T-helper 17 cell (primary cell): ENCODE measurements at regions not wholly inside any gene's neighbourhood (a gene's known extent, or its start where the extent isn't known, plus 50 kb on each side); places are given as distances from the start of the nearest gene placed in this dataset.
A peak's percentile ranks its signal among the peaks of the same experiment; 100 is the strongest.
"Not testable (repeated sequence)": the region's sequence is repeated elsewhere in the genome, so short reads cannot be mapped to it uniquely, and the experiment has no call there.

Experiments
- ATAC-seq: fragments of 150-1000 bp; cut with Tn5 transposase; 2 replicates; pipeline ENCODE4 v1.10.0; 2021; ENCODE audit warnings: mild to moderate bottlenecking, moderate library complexity
- DNase-seq, 3 donors: peaks; one replicate each; pipeline versions ENCODE4 v3.0.0 to v3.0.0-alpha.2; 2020 to 2021
- H3K9me3 ChIP-seq: one replicate; pipeline ENCODE4 v1.7.0; 2013; ENCODE audit warnings: low read length, mild to moderate bottlenecking; ENCODE audit not compliant: control insufficient read depth, poor library complexity, severe bottlenecking
- H3K27ac Mint-ChIP-seq: one replicate; pipeline ENCODE4 v1.8.0; 2022; ENCODE audit warnings: mild to moderate bottlenecking, moderate library complexity, mixed read lengths
- H3K27me3 Mint-ChIP-seq: one replicate; pipeline ENCODE4 v1.8.0; 2022; ENCODE audit warnings: mixed read lengths
- H3K36me3 Mint-ChIP-seq: one replicate; pipeline ENCODE4 v1.8.0; 2022; ENCODE audit warnings: low read depth, mixed read lengths
- H3K4me1 Mint-ChIP-seq: one replicate; pipeline ENCODE4 v1.8.0; 2022; ENCODE audit warnings: mild to moderate bottlenecking, mixed read lengths
- H3K4me3 Mint-ChIP-seq: one replicate; pipeline ENCODE4 v1.8.0; 2022; ENCODE audit warnings: mild to moderate bottlenecking, moderate library complexity, mixed read lengths

DNA sequence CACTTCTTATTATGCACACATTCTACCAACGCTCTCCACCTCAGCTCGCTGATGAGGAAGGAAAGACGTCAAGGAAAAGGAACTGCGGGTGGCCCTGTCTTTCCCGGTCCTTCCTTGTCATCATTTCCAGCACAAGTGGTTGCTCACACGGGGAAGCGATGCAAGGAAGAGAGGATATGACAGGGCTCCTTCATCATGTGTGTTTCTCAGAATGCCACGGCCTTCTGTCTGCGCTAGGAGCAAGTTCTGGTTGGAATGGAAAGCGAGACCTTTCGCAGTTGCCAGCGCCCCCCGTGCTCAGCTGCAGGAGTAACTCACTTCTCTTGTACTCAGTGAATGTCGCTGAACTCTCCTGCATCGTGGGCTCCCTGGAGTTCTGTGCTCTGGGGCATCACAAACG, 191.8 kb upstream of the GLI2 start:
- H3K9me3 ChIP-seq, result no peaks in the 10 kb centered on the region
- DNase-seq (no peak), ATAC-seq (no peak)
- H3K36me3 Mint-ChIP-seq, result no peaks in the 10 kb centered on the region
- no peaks in the 10 kb centered on the region for H3K4me1 Mint-ChIP-seq
- no peak overlapping the region for H3K4me3 Mint-ChIP-seq
- peaks cover 28% of the 10 kb centered on the region for H3K27me3 Mint-ChIP-seq
- peak overlapping the region; percentile 1 for H3K27ac Mint-ChIP-seq

DNA sequence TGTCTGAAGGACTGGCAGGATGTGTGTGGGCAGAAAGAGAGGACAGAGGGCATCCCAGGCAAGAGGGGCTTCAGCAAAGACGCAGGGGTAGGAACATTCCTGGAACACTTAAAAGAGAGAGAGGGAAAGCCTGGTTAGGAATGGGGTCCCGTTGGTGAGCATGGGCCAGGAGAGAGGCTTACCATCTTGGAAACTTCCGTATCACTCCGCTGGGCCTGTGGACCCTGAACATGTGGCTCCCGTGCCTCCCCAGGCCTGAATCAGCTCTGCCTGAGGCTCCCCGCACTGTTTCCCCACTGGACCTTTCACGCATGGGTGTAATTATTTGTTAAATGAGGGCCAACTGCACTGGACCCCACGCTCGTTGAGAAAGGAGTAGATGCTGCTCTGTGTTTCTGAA, 191.1 kb upstream of the GLI2 start:
- H3K27ac Mint-ChIP-seq, result peak overlapping the region; percentile 1
- no peaks in the 10 kb centered on the region for H3K4me1 Mint-ChIP-seq
- peaks cover 28% of the 10 kb centered on the region for H3K27me3 Mint-ChIP-seq
- H3K4me3 Mint-ChIP-seq, result no peak overlapping the region
- DNase-seq, result no peak
- no peaks in the 10 kb centered on the region for H3K36me3 Mint-ChIP-seq
- H3K9me3 ChIP-seq, result no peaks in the 10 kb centered on the region
- ATAC-seq, result no peak

DNA sequence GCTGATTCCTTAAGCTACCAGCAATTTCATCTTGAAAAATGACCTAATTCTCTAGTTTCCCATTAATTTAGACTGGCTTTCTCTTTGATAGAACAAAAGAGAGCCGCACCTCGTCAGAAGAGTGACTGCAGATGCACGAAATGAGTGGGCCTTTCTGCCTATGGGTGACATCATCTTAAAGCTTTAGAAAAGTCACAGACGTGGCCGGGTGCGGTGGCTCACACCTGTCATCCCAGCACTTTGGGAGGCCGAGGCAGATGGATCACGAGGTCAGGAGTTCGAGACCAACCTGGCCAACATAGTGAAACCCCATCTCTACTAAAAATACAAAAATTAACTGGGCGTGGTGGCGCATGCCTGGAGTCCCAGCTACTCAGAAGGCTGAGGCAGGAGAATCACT, 190.7 kb upstream of the GLI2 start:
- not testable (repeated sequence) for H3K36me3 Mint-ChIP-seq, DNase-seq, H3K27ac Mint-ChIP-seq, H3K9me3 ChIP-seq, ATAC-seq, H3K4me3 Mint-ChIP-seq, H3K4me1 Mint-ChIP-seq
- H3K27me3 Mint-ChIP-seq, result peaks cover 28% of the 10 kb centered on the region

DNA sequence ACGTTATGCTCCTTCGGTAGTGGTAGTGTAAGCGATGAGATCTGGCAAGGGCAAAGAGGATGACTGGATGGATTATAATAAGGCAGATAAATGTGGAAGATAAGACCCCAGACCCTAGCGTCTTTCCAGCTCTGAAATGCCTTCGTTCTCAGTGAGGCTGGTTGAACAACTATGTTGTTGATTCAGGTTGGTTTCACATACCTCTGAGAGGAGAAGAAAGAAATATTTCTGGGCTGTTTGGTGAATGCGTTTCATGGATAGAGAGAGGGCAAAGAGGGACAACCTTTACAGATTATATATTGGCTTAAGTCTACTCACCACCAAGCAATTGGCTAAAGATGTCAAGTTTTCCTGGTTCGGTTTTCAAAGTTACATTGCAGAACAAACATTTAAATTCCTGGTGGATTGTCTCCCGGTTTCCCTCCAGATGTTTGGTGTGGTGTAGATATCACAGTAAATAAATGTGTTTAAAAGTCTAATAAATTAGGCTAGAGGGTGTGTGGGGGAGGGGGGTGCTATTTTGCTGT, 190.1 kb upstream of the GLI2 start:
- Mint-ChIP-seq H3K27ac (no peak overlapping the region), H3K4me3 (no peak overlapping the region), H3K27me3 (peaks cover 28% of the 10 kb centered on the region), H3K4me1 (no peaks in the 10 kb centered on the region), H3K36me3 (no peaks in the 10 kb centered on the region)
- ATAC-seq, result no peak
- no peak for DNase-seq
- no peaks in the 10 kb centered on the region for H3K9me3 ChIP-seq

DNA sequence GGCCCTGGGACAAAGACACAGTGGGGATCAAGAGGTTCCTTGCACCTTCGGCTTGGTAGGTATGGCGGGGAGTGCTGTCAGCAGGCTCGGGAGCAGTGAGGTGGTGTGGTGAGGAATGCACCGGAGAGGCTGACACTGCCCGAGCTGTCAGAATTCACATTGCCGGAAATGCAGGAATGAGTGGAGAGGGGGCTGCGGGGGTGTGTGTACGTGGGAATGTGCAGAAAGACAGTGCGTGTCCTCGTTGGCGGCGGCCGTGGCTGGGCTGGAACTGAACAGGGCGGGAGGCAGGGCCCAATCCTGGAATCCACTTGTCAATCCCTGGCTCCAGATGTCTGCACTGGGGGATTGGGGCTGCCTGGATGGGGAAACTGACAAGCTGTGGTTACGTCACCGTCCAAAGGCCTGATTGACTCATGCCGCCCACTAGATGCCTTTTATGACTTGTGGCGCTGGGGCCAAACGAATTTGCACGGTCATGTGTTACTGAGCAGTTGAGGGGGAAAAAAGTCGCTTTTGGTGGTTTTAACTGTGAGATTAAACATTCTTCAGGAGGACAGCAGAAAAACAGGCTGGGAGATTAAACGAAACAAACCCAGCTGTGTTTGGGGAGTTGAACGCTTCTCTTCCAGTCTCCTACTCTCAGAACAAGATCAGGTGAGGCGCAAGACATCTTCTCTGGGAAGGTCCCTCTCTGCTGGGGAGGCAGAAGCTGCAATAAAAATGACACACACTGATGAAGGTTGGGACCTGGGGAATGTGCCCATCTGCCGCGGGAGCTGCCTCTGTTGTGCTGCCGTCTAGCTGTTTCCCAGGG, 189.4 kb upstream of the GLI2 start:
- no peak overlapping the region for H3K4me3 Mint-ChIP-seq
- no peaks in the 10 kb centered on the region for H3K36me3 Mint-ChIP-seq
- DNase-seq (no peak), ATAC-seq (no peak)
- H3K27me3 Mint-ChIP-seq, result peaks cover 34% of the 10 kb centered on the region
- H3K9me3 ChIP-seq, result no peaks in the 10 kb centered on the region
- no peaks in the 10 kb centered on the region for H3K4me1 Mint-ChIP-seq
- H3K27ac Mint-ChIP-seq, result no peak overlapping the region

DNA sequence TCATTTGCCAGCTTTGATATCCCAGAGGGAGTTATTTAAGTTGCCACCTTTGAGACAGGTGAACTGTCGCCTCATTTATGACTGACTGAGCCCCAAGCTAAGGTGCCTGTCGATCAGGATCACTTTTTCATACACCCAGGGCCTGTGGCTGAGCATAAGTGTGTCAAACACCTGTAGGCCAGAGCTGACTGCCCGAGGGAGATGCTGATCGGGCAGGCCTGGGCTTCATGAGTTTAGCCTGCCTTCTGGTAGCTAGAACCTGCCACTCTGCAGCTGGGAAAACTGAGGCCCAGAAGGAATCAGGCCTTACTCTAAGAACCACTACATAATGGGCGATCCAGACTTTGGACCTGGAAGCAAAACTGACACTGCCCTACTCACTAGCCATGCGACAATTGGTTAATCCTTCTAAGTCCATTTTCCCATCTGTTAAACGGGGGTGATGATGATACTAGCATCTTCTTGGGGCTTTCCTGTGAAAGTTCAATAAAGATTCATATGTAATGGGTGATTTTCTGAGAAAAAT, 188.7 kb upstream of the GLI2 start:
- H3K27me3 Mint-ChIP-seq, result peaks cover 35% of the 10 kb centered on the region
- H3K27ac Mint-ChIP-seq, result no peak overlapping the region
- no peaks in the 10 kb centered on the region for H3K36me3 Mint-ChIP-seq
- no peak for DNase-seq
- no peaks in the 10 kb centered on the region for H3K4me1 Mint-ChIP-seq
- H3K9me3 ChIP-seq, result no peaks in the 10 kb centered on the region
- no peak for ATAC-seq
- H3K4me3 Mint-ChIP-seq, result no peak overlapping the region

DNA sequence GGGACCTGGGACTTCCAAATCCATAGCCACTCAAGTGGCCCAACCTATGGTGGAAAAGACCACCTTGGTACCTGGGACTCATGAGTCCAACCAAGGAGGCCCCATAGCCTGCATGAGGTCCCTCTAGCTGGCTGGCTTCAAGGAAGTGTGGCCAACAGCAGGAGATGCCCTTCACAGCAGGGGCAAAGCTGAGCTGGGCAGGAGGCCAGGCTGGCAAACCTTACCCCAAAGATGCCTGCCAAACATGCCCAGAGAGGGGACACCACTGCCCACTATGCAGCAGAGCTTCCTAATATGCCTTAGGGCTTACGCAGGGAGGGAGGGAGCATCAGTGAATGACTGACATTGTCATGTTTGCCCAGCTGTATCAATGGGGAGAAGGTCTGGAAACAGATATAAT, 188.0 kb upstream of the GLI2 start:
- no peak overlapping the region for H3K4me3 Mint-ChIP-seq
- H3K27ac Mint-ChIP-seq, result no peak overlapping the region
- H3K9me3 ChIP-seq, result no peaks in the 10 kb centered on the region
- no peaks in the 10 kb centered on the region for H3K36me3 Mint-ChIP-seq
- DNase-seq, result no peak
- no peak for ATAC-seq
- H3K27me3 Mint-ChIP-seq, result peaks cover 39% of the 10 kb centered on the region
- H3K4me1 Mint-ChIP-seq, result no peaks in the 10 kb centered on the region

DNA sequence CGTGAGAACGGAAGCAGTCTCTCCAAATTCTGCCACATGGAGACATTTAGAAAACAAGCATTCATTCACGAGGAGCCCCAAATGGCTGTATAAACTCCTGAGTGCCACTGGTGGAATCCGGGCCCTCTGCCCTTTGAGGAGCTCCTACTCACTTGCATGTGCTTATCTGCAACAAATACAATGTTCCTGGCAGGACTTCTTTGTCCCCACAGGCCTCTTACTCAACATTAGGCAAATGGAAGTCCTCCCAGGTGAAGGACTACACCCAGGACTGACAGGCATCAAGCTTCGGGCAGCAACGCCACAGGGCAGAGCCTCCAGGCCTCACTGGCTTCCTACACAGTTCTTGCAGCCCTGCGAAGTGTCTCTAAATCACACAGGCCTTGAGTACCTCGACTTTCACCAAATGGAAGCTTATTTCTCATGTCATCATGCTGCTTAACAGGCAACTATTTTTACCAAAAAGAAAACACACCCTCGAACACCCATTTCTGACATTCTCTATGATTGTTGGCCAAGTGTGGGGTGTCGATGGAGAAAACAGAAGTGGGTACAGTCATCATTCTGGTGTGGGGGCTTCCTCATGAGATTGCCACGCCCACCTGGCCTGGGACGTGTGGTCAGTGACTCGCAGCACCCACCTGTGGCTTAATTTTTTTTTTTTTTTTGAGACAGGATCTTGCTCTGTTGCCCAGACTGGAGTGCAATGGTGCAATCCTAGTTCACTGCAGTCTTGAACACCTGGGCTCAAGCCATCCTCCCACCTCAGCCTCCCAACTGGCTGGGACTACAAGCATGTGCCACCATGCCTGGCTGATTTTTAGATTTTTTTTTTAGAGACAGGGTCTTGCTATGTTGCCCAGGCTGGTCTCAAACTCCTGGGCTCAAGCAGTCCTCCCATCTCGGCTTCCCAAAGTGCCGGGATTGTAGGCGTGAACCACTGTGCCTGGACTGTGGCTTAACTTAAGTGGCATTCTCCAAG, 186.8 kb upstream of the GLI2 start:
- no peak for ATAC-seq
- no peak overlapping the region for H3K4me3 Mint-ChIP-seq
- no peak overlapping the region for H3K27ac Mint-ChIP-seq
- H3K36me3 Mint-ChIP-seq, result no peaks in the 10 kb centered on the region
- no peaks in the 10 kb centered on the region for H3K4me1 Mint-ChIP-seq
- no peak for DNase-seq
- H3K27me3 Mint-ChIP-seq, result peaks cover 42% of the 10 kb centered on the region
- H3K9me3 ChIP-seq, result no peaks in the 10 kb centered on the region

DNA sequence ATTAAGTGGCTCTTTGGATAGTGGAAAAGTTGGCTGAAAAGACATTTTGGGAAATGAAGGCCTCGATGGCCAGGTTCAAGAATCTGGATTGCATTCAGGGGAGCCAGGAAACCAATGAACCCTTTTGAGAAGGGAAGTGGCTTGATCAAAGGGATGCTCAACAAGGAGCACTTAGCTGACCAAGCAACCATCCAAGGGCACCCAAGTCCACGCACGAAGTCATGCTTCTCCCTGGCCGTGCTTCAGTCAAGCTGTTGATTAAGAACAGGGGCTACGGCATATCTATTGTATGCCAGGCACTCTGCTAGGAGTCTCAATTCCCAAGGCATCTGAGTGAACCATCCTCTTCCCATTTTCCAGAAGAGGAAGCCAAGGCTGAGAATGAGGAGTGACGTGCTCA, 185.8 kb upstream of the GLI2 start:
- Mint-ChIP-seq H3K27me3 (peaks cover 41% of the 10 kb centered on the region), H3K4me3 (no peak overlapping the region), H3K4me1 (peaks cover 2% of the 10 kb centered on the region), H3K27ac (no peak overlapping the region), H3K36me3 (peaks cover 3% of the 10 kb centered on the region)
- H3K9me3 ChIP-seq, result no peaks in the 10 kb centered on the region
- DNase-seq (no peak), ATAC-seq (no peak)

DNA sequence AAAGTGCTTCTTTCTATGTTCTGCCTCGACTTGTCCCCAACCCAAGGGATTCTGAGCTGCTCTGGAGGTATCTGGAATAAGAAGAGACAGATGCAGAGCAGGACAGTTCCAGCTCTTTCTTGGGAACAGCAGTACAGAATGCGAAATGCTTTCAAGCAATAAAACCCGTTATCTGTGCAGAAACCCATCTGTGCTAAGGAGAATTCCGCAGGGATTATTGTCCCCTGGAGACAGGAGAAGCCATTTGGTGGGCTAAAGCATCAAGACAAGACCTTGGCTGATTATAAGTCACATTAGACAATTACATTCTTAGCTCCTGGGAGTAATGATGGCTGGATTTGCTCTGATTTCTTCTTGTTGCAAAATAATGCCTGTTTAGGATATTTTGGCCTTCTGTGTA, 185.4 kb upstream of the GLI2 start:
- DNase-seq (no peak), ATAC-seq (no peak)
- no peaks in the 10 kb centered on the region for H3K9me3 ChIP-seq
- peaks cover 41% of the 10 kb centered on the region for H3K27me3 Mint-ChIP-seq
- no peak overlapping the region for H3K4me3 Mint-ChIP-seq
- H3K36me3 Mint-ChIP-seq, result peaks cover 3% of the 10 kb centered on the region
- no peak overlapping the region for H3K27ac Mint-ChIP-seq
- H3K4me1 Mint-ChIP-seq, result peaks cover 2% of the 10 kb centered on the region

DNA sequence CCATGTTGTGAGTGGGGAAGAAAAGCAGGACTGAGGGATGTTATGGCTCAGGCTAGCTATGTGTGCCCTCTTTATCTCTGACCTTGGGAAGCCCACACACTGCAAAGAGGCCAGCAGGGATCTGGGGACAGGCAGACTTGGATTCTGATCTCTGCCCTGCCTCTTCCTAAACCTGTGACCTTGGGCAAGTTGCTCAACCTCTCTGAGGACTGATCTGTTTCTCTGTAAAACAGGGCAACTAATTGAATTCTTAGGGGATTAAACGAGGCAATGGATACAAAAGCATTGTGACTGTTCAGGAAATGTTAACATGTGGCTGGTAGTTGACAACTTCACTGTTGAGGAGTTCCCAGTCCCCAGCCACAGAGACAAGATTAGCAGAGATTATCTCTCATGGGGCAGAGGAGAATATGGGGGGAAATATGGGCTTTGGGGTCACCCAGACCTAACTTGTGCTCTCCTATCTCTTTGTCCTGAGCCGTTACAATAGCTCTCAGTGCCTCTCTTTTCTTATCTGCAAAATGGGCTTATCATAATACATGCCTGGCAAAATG, 184.7 kb upstream of the GLI2 start:
- H3K9me3 ChIP-seq, result no peaks in the 10 kb centered on the region
- Mint-ChIP-seq H3K27me3 (peaks cover 47% of the 10 kb centered on the region), H3K4me1 (peaks cover 2% of the 10 kb centered on the region), H3K27ac (no peak overlapping the region), H3K36me3 (peaks cover 3% of the 10 kb centered on the region), H3K4me3 (no peak overlapping the region)
- DNase-seq, result no peak
- ATAC-seq, result no peak

DNA sequence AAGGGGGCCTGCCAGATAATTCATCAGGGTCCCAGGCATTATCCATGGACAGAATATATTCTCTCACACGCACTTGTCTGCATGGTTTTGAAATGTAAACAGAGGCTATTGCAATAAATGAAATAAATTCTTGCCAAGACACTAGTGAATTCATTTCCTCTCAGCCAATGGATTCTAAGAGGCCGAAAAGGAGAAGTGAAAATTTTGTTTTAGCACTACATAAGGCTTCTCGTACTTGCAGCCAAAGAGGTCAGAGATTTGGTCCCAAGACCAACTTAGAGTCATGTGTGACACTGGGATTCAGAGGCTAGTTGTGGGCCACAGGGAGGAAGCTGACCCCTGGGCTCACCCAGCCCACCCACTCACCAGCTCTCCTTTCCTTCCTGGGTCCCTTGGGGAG, 184.1 kb upstream of the GLI2 start:
- DNase-seq, result no peak
- peaks cover 53% of the 10 kb centered on the region for H3K27me3 Mint-ChIP-seq
- no peak overlapping the region for H3K27ac Mint-ChIP-seq
- H3K9me3 ChIP-seq, result no peaks in the 10 kb centered on the region
- ATAC-seq, result no peak
- peaks cover 2% of the 10 kb centered on the region for H3K4me1 Mint-ChIP-seq
- peaks cover 3% of the 10 kb centered on the region for H3K36me3 Mint-ChIP-seq
- no peak overlapping the region for H3K4me3 Mint-ChIP-seq

DNA sequence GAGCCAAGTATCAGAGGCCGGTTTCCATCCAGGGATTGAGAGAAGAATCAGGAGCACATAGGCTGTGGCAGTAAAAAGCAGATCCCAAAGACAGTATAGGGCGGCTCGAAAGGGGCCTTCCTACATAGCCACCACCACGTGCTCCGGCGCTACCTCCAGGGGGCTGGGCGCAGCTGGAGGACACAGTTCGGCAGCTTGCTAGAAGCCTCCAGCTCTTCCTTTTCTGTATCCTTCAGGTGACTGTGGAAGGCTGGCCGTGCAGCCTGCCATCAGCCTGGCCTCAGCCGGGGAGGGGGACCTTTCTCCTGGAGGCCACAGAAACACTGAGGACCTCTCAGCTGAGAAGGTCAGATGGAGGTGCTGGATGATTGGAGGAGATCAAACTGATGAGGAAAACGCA, 183.6 kb upstream of the GLI2 start:
- Mint-ChIP-seq H3K27ac (no peak overlapping the region), H3K4me3 (no peak overlapping the region), H3K27me3 (peaks cover 58% of the 10 kb centered on the region)

More for the DNA sequence above, 183.6 kb upstream of the GLI2 start:
- Mint-ChIP-seq H3K36me3 (peaks cover 3% of the 10 kb centered on the region), H3K4me1 (peaks cover 2% of the 10 kb centered on the region)
- no peak for DNase-seq
- H3K9me3 ChIP-seq, result no peaks in the 10 kb centered on the region
- no peak for ATAC-seq
